SK-N-MC (cell line): ENCODE measurements at regions not wholly inside any gene's neighbourhood (a gene's known extent, or its start where the extent isn't known, plus 50 kb on each side); places are given as distances from the start of the nearest gene placed in this dataset.

Experiments
- EZH2 ChIP-seq: fragments of 200-600 bp; sonication (generic); IDR thresholded peaks from one replicate; pipeline ENCODE4 v1.6.1; 2017; ENCODE audit warnings: antibody characterized with exemption
- FOXP2 ChIP-seq: optimal IDR thresholded peaks from 2 replicates; pipeline ENCODE3; 2011; ENCODE audit warnings: mild to moderate bottlenecking, moderate library complexity; ENCODE audit not compliant: insufficient read depth; ENCODE audit errors: extremely low read length, control extremely low read depth
- POLR2AphosphoS5 ChIP-seq: IDR thresholded peaks from 2 replicates; pipeline ENCODE4 v1.6.1; 2012; ENCODE audit warnings: mild to moderate bottlenecking, low read depth, low read length, borderline replicate concordance

DNA sequence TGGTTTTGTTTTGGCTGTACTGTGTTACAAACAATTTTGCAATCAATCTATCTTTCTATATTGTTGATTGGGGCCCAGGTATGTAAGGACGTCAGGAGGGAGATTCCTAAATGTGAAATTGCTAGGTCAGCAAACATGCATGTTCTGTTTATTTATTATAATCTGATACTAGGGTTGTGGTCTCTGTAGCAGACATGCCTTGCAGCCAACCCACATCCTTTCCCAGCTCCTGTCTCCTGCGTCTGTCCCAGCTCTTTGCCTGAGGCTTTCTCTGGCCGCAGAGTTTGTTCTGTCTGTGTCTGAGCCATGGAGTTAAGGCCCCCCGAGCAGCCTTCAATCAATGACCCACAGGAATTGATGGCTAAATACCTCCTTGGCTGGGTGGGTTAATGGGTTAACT, 124.0 kb upstream of the ZEB1 start:
- TF ChIP-seq EZH2 (no peak), POLR2AphosphoS5 (no peak), FOXP2 (no peak)
